ENCODE measurements at regions not wholly inside any gene's neighbourhood (a gene's known extent, or its start where the extent isn't known, plus 50 kb on each side); places are given as distances from the start of the nearest gene placed in this dataset.
A peak's percentile ranks its signal among the peaks of the same experiment; 100 is the strongest.
"Not testable (repeated sequence)": the region's sequence is repeated elsewhere in the genome, so short reads cannot be mapped to it uniquely, and the experiment has no call there.

DNA sequence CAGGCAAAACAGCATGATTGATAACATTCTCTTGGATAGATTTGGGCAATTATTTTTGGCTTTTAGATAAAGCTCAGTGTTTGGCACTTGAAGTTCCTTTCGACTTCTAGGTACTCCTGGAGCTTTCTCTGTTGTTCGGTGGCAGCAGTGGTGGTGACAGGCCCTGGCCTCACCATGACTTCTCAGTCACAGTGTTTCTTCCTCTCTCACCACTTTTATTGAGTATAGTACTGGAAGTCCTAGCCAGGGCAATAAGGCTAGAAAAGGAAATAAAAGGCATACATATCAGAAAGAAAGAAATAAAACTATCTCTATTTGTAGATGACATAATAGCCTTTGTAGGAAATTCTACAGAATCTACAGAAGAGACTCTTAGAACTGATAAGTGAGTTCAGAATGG lies 101.2 kb upstream of the SIRPG start:
- H3K4me1 ChIP-seq (ENCODE audit: control insufficient read depth, insufficient read depth, low read length), result peaks cover 34% of the 10 kb centered on the region
- H3K4me3 ChIP-seq (ENCODE audit: low read length), result no peak overlapping the region
- no peak for DNase-seq (ENCODE audit: low read depth)
- H3K36me3 ChIP-seq (ENCODE audit: control insufficient read depth, insufficient read depth, low read length, severe bottlenecking), result no peaks in the 10 kb centered on the region
- H3K9me3 ChIP-seq (ENCODE audit: control insufficient read depth, low read length), result no peaks in the 10 kb centered on the region
- H3K9ac ChIP-seq (ENCODE audit: low read length), result no peak overlapping the region
- no peaks in the 10 kb centered on the region for H3K27me3 ChIP-seq (replicated peaks; ENCODE audit: control insufficient read depth, insufficient read depth, low read length)

DNA sequence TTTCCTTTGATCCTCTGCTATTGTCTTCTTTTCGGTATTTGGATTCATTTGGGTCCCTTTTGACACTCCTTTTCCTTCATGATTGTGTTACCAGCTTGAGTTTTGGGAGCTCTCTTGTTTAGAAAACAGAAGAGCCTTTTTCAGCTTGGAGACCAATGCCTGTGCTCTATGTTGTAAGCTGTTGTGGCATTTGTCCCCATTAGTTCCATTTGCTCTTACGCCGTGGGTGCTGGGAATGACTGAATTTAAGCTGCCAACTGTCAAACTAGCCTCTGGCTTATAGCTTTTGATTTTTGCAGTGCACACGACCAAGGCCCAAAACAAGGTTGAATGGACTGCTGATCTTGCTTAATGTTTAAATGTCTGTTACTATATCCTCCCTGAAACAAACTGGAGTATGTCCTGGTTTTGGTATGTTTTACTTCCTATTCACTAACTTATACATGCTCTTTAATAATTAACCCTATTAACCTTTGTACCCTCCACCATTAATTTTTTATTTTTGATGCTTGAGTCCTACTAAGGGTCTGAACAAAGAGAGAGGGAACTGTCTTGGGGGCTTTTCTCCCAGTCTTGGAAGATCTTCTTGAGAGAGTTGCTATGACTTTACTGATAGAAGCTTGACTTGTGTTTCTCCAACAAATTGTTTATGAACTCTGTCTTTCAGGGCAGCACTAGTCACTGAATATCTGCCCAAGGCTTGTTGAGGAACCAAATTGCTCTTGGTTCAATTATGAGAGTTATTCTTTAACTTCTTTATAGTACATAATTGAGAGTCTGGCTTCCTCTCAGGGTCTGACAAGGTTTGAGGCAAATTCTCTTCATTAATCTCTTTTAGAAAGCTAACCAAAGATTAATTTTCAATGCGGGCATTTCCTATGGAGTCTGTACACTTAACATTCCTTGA lies 100.3 kb upstream of the SIRPG start:
- H3K9me3 ChIP-seq (ENCODE audit: control insufficient read depth, low read length), result peaks cover 4% of the 10 kb centered on the region
- DNase-seq (ENCODE audit: low read depth), result no peak
- H3K4me1 ChIP-seq (ENCODE audit: control insufficient read depth, insufficient read depth, low read length), result peaks cover 33% of the 10 kb centered on the region
- H3K27me3 ChIP-seq (replicated peaks; ENCODE audit: control insufficient read depth, insufficient read depth, low read length), result no peaks in the 10 kb centered on the region
- H3K36me3 ChIP-seq (ENCODE audit: control insufficient read depth, insufficient read depth, low read length, severe bottlenecking), result no peaks in the 10 kb centered on the region
- no peak overlapping the region for H3K4me3 ChIP-seq (ENCODE audit: low read length)
- peak overlapping the region; percentile 27 for H3K9ac ChIP-seq (ENCODE audit: low read length)

DNA sequence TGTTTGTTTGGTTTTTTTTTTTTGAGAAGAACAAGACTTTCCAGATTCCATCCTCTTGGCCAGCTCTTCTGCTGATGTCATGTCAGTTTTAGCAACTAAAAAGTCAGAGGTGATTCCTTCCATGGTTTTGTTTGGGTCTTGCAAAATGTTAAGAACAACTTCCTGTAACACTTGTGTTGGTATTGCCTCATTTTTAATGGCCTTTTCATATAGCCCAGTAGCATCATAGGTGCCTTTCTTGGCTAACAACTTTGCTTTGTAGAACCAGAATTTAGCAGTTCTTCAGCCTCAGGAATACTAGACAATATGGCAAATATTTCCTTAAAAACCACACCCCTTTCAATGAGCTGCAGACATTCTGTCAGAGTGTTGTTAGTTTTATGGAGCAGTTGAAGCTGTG lies 99.5 kb upstream of the SIRPG start:
- peak overlapping the region; percentile 27 for H3K9ac ChIP-seq (ENCODE audit: low read length)
- peaks cover 33% of the 10 kb centered on the region for H3K4me1 ChIP-seq (ENCODE audit: control insufficient read depth, insufficient read depth, low read length)
- no peak for DNase-seq (ENCODE audit: low read depth)
- no peaks in the 10 kb centered on the region for H3K36me3 ChIP-seq (ENCODE audit: control insufficient read depth, insufficient read depth, low read length, severe bottlenecking)
- H3K27me3 ChIP-seq (replicated peaks; ENCODE audit: control insufficient read depth, insufficient read depth, low read length), result no peaks in the 10 kb centered on the region
- H3K4me3 ChIP-seq (ENCODE audit: low read length), result no peak overlapping the region
- peaks cover 11% of the 10 kb centered on the region for H3K9me3 ChIP-seq (ENCODE audit: control insufficient read depth, low read length)

DNA sequence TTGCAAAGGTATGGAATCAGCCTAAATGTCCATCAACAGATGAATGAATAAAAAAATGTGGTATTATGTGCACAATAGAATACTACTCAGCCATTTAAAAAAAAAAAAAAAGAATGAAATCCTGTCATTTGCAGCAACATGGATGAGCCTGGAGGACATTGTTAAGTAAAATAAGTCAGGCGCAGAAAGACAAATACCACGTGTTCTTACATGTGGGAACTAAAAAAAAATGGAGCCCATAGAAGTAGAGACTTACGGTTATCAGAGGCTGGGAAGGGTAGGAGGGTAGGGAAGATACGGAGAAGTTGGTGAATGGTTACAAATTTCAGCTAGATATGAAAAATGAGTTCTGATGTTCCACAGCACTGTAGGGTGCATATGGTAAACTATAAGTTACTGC lies 97.2 kb upstream of the SIRPG start:
- Histone ChIP-seq H3K36me3 (ENCODE audit: control insufficient read depth, insufficient read depth, low read length, severe bottlenecking) (no peaks in the 10 kb centered on the region), H3K4me3 (ENCODE audit: low read length) (no peak overlapping the region), H3K9ac (ENCODE audit: low read length) (no peak overlapping the region), H3K27me3 (replicated peaks; ENCODE audit: control insufficient read depth, insufficient read depth, low read length) (no peaks in the 10 kb centered on the region), H3K9me3 (ENCODE audit: control insufficient read depth, low read length) (peaks cover 22% of the 10 kb centered on the region), H3K4me1 (ENCODE audit: control insufficient read depth, insufficient read depth, low read length) (peaks cover 21% of the 10 kb centered on the region)
- DNase-seq (ENCODE audit: low read depth), result no peak

DNA sequence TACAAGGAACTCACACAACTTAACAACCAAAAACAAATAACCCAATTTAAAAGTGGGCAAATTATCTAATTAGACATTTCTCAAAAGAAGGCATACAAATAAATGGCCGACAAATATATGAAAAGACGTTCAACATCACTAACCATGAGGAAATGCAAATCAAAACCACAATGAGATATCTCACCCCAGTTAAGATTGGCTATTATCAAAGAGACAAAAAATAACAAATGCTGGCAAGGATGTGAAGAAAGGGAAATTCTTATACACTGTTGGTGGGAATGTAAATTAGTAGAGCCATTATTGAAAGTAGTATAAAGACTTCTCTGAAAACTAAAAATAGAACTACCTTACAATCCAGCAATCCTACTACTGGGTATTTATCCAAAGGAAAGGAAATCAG lies 96.7 kb upstream of the SIRPG start:
- Histone ChIP-seq H3K9me3 (ENCODE audit: control insufficient read depth, low read length) (peaks cover 22% of the 10 kb centered on the region), H3K4me3 (ENCODE audit: low read length) (no peak overlapping the region), H3K36me3 (ENCODE audit: control insufficient read depth, insufficient read depth, low read length, severe bottlenecking) (no peaks in the 10 kb centered on the region), H3K9ac (ENCODE audit: low read length) (no peak overlapping the region), H3K4me1 (ENCODE audit: control insufficient read depth, insufficient read depth, low read length) (peaks cover 21% of the 10 kb centered on the region), H3K27me3 (replicated peaks; ENCODE audit: control insufficient read depth, insufficient read depth, low read length) (no peaks in the 10 kb centered on the region)
- DNase-seq (ENCODE audit: low read depth), result no peak

DNA sequence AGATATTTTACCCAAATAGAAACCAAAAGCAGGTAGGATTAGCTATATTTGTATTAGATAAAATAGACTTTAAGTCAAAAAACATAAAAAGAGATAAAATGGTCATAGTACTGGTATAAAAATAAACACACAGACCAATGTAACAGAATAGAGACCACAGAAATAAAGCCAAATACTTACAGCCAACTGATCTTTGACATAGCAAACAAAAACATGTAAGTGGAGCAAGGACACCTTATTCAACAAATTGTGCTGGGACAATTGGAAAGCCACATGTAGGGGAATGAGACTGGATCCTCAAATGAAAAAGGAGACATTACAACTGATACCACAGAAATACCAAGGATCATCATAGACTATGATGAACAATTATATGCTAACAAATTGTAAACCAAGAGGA lies 94.5 kb upstream of the SIRPG start:
- Histone ChIP-seq H3K4me3 (ENCODE audit: low read length) (no peak overlapping the region), H3K9me3 (ENCODE audit: control insufficient read depth, low read length) (peaks cover 22% of the 10 kb centered on the region), H3K9ac (ENCODE audit: low read length) (no peak overlapping the region), H3K4me1 (ENCODE audit: control insufficient read depth, insufficient read depth, low read length) (peaks cover 4% of the 10 kb centered on the region), H3K27me3 (replicated peaks; ENCODE audit: control insufficient read depth, insufficient read depth, low read length) (no peaks in the 10 kb centered on the region), H3K36me3 (ENCODE audit: control insufficient read depth, insufficient read depth, low read length, severe bottlenecking) (no peaks in the 10 kb centered on the region)
- no peak for DNase-seq (ENCODE audit: low read depth)

DNA sequence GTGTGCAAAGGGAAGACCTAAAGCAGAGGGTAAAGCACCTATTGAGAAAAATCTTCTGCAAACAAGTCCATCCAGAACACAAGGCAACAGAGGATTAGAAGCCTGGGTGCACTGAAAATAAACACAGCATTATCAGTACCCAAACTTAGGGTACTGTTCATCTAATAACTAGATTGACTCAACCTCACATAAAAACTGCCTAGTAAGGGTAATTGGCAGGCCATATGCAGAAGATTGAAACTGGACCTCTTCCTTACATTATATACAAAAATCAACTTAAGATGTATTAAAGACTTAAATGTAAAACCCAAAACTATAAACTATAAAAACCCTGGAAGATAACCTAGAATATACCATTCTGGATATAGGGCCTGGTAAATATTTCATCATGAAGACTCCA lies 91.2 kb upstream of the SIRPG start:
- H3K9me3 ChIP-seq (ENCODE audit: control insufficient read depth, low read length), result peaks cover 22% of the 10 kb centered on the region
- no peak overlapping the region for H3K4me3 ChIP-seq (ENCODE audit: low read length)
- DNase-seq (ENCODE audit: low read depth), result no peak
- no peaks in the 10 kb centered on the region for H3K27me3 ChIP-seq (replicated peaks; ENCODE audit: control insufficient read depth, insufficient read depth, low read length)
- H3K4me1 ChIP-seq (ENCODE audit: control insufficient read depth, insufficient read depth, low read length), result no peaks in the 10 kb centered on the region
- no peaks in the 10 kb centered on the region for H3K36me3 ChIP-seq (ENCODE audit: control insufficient read depth, insufficient read depth, low read length, severe bottlenecking)
- no peak overlapping the region for H3K9ac ChIP-seq (ENCODE audit: low read length)

DNA sequence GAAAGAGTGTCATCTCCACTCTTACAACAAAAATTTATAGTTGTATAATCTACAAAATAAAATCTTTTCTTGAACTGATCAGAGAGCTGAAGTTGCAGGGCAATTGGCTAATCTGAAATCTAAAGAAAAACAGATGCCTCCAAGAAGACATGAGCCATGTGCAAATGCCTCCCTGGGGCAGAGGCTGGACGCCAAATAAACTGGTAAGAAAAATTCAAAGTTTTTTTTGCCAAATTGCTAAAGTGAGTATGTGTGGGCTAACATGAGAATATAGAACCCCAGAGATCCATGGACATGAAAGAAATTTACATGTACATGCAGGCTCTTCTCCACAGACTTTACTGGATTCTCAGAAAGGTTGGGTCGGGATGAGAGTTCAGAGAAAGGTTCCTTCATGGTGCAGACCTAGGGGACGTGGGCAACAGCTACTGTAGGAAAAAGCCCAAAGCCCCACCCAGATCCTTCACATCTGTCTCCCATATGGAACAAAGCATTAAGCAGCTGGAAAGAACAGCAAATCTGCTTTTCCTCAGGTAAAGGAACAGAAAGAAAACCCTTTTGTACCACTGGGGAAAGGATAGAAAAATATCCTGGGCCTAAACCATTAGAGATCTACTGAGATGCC lies 90.5 kb upstream of the SIRPG start:
- no peaks in the 10 kb centered on the region for H3K4me1 ChIP-seq (ENCODE audit: control insufficient read depth, insufficient read depth, low read length)

DNA sequence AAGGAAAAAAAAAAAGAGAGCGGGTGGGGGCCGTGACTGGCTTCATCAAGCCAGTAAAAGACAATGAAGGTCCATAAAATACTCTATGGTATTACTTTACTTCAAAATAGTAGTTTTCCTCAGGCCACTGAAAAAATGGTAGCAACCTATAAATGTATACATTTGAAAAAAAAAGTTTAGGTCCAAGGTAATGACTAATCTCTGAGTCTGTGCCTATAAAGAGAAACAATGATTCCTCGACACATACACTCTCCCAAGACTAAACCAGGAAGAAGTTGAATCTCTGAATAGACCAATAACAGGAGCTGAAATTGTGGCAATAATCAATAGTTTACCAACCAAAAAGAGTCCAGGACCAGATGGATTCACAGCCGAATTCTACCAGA lies 84.5 kb upstream of the SIRPG start:
- not testable (repeated sequence) for H3K9ac ChIP-seq (ENCODE audit: low read length); H3K4me1 ChIP-seq (ENCODE audit: control insufficient read depth, insufficient read depth, low read length); DNase-seq (ENCODE audit: low read depth)

More for the DNA sequence above, 90.5 kb upstream of the SIRPG start:
- no peak for DNase-seq (ENCODE audit: low read depth)
- Histone ChIP-seq H3K9me3 (ENCODE audit: control insufficient read depth, low read length) (peaks cover 19% of the 10 kb centered on the region), H3K9ac (ENCODE audit: low read length) (no peak overlapping the region), H3K4me3 (ENCODE audit: low read length) (no peak overlapping the region), H3K36me3 (ENCODE audit: control insufficient read depth, insufficient read depth, low read length, severe bottlenecking) (no peaks in the 10 kb centered on the region), H3K27me3 (replicated peaks; ENCODE audit: control insufficient read depth, insufficient read depth, low read length) (no peaks in the 10 kb centered on the region)

DNA sequence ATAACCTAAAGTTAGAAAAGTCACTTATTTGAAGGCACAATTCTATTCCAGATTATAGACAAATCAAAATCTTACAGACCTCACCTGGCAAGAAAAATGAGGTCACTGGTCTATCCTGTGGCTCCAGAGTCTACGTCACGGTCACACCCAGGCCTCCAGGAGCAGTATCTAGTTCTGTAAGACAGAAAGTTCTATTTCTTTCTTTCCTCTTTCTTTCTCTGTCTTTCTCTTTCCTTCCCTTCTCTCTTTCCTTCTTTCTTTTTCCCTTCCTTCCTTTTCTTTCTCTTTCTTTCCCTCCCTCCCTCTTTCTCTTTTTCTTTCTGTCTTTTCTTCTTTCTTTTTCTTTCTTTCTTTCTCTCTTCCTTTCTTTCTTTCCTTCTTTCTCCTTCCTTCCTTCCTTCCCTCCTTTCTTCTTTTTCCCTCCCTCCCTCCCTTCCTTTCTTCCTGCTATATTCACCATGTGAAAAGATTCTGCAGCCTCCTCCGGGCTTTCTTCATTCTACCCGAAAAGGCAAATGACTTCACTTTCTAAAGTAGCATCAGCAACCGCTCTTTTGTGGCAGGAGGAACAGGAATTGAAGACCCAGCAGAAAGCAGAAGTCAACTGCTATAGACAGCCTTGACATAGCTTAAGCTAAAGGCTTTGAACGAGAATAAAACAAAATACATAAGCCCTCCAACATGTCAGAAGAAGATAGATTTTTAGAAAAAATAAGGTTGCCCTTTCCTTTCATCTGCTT lies 83.9 kb upstream of the SIRPG start:
- no peak for DNase-seq (ENCODE audit: low read depth)
- Histone ChIP-seq H3K4me1 (ENCODE audit: control insufficient read depth, insufficient read depth, low read length) (no peaks in the 10 kb centered on the region), H3K36me3 (ENCODE audit: control insufficient read depth, insufficient read depth, low read length, severe bottlenecking) (no peaks in the 10 kb centered on the region), H3K4me3 (ENCODE audit: low read length) (no peak overlapping the region), H3K27me3 (replicated peaks; ENCODE audit: control insufficient read depth, insufficient read depth, low read length) (no peaks in the 10 kb centered on the region), H3K9me3 (ENCODE audit: control insufficient read depth, low read length) (no peaks in the 10 kb centered on the region), H3K9ac (ENCODE audit: low read length) (no peak overlapping the region)

More for the DNA sequence above, 84.5 kb upstream of the SIRPG start:
- not testable (repeated sequence) for H3K4me3 ChIP-seq (ENCODE audit: low read length); H3K36me3 ChIP-seq (ENCODE audit: control insufficient read depth, insufficient read depth, low read length, severe bottlenecking); H3K27me3 ChIP-seq (replicated peaks; ENCODE audit: control insufficient read depth, insufficient read depth, low read length); H3K9me3 ChIP-seq (ENCODE audit: control insufficient read depth, low read length)

DNA sequence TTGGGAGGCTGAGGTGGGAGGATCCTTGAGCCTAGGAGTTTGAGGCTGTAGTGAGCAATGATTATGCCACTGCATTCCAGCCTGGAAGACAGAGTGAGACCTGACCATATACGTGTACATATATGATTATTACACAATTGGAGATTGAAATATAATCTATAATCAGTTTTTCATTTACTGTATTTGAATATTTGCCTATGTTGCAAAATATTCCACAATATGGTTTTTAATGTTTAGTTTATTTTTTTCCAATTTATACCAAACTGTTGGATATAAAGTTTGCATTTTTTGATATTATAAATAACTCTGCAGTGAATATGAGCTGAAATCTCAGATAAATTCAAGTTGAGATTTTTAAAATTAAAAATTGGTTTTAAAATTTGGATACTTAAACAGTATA lies 79.6 kb upstream of the SIRPG start:
- Histone ChIP-seq H3K36me3 (ENCODE audit: control insufficient read depth, insufficient read depth, low read length, severe bottlenecking) (no peaks in the 10 kb centered on the region), H3K4me1 (ENCODE audit: control insufficient read depth, insufficient read depth, low read length) (no peaks in the 10 kb centered on the region), H3K4me3 (ENCODE audit: low read length) (no peak overlapping the region), H3K9me3 (ENCODE audit: control insufficient read depth, low read length) (no peaks in the 10 kb centered on the region), H3K9ac (ENCODE audit: low read length) (no peak overlapping the region), H3K27me3 (replicated peaks; ENCODE audit: control insufficient read depth, insufficient read depth, low read length) (peaks cover 3% of the 10 kb centered on the region)
- DNase-seq (ENCODE audit: low read depth), result no peak

All from adipocyte (in vitro differentiated cells).